HepG2 (cell line): ENCODE measurements at regions not wholly inside any gene's neighbourhood (a gene's known extent, or its start where the extent isn't known, plus 50 kb on each side); places are given as distances from the start of the nearest gene placed in this dataset.

ENCODE experiments used
- CBX2 ChIP-seq, 2 experiments: fragments of 200-600 bp in 1 of 2; sonication (generic); formaldehyde crosslinking in 1 of 2; IDR thresholded peaks; 2 replicates each; pipeline versions ENCODE4 v1.7.0 to v1.8.1; 2018 to 2022; ENCODE audit warnings: low read depth in 2 of 2, low read length in 1 of 2, mild to moderate bottlenecking in 1 of 2, missing genetic modification reagents in 1 of 2
- ZNF660 ChIP-seq: sonication (generic); formaldehyde crosslinking; IDR thresholded peaks from 2 replicates; pipeline ENCODE4 v1.5.1; 2020; ENCODE audit warnings: mild to moderate bottlenecking, low read depth, missing genetic modification reagents, borderline replicate concordance
- TF ChIP-seq, protein P1 (sequence below): fragments of 450-650 bp; IDR thresholded peaks from 2 replicates; pipeline ENCODE4 v1.6.1; 2017; ENCODE audit warnings: mild to moderate bottlenecking
- TF ChIP-seq, protein P2 (sequence below): sonication (generic); formaldehyde crosslinking; IDR thresholded peaks from 2 replicates; pipeline ENCODE4 v1.4.0; 2020; ENCODE audit warnings: missing genetic modification reagents, borderline replicate concordance
- TF ChIP-seq, protein P3 (sequence below): sonication (generic); formaldehyde crosslinking; IDR thresholded peaks from 2 replicates; pipeline ENCODE4 v1.5.0; 2020; ENCODE audit warnings: mild to moderate bottlenecking, missing genetic modification reagents, moderate library complexity

DNA sequence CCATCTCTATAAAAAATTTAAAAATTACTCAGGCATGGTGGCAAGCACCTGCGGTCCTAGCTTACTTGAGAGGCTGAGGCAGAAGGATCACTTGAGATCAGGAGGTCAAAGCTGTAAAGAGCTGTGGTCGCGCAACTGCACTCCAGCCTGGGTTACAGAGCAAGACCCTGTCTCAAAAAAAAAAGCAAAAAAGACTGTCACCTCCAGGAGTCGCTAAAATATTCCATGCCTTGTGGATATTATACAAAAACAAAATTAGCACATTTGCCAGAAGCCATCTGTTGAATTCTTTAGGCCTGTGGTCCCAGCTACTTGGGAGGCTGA, 87.0 kb upstream of the SDK1 start:
- no peak for TF ChIP-seq ZNF660 (CRISPR knock-in tag)
- TF ChIP-seq CBX2 (IDR thresholded peaks at IDR 0.05; ENCODE audit: low read depth, low read length) = no peak
- no peak for TF ChIP-seq CBX2 (CRISPR knock-in tag; IDR thresholded peaks at IDR 0.05; ENCODE audit: low read depth)
- TF ChIP-seq, protein P1, sequence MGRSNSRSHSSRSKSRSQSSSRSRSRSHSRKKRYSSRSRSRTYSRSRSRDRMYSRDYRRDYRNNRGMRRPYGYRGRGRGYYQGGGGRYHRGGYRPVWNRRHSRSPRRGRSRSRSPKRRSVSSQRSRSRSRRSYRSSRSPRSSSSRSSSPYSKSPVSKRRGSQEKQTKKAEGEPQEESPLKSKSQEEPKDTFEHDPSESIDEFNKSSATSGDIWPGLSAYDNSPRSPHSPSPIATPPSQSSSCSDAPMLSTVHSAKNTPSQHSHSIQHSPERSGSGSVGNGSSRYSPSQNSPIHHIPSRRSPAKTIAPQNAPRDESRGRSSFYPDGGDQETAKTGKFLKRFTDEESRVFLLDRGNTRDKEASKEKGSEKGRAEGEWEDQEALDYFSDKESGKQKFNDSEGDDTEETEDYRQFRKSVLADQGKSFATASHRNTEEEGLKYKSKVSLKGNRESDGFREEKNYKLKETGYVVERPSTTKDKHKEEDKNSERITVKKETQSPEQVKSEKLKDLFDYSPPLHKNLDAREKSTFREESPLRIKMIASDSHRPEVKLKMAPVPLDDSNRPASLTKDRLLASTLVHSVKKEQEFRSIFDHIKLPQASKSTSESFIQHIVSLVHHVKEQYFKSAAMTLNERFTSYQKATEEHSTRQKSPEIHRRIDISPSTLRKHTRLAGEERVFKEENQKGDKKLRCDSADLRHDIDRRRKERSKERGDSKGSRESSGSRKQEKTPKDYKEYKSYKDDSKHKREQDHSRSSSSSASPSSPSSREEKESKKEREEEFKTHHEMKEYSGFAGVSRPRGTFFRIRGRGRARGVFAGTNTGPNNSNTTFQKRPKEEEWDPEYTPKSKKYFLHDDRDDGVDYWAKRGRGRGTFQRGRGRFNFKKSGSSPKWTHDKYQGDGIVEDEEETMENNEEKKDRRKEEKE = no peak
- TF ChIP-seq, protein P2, sequence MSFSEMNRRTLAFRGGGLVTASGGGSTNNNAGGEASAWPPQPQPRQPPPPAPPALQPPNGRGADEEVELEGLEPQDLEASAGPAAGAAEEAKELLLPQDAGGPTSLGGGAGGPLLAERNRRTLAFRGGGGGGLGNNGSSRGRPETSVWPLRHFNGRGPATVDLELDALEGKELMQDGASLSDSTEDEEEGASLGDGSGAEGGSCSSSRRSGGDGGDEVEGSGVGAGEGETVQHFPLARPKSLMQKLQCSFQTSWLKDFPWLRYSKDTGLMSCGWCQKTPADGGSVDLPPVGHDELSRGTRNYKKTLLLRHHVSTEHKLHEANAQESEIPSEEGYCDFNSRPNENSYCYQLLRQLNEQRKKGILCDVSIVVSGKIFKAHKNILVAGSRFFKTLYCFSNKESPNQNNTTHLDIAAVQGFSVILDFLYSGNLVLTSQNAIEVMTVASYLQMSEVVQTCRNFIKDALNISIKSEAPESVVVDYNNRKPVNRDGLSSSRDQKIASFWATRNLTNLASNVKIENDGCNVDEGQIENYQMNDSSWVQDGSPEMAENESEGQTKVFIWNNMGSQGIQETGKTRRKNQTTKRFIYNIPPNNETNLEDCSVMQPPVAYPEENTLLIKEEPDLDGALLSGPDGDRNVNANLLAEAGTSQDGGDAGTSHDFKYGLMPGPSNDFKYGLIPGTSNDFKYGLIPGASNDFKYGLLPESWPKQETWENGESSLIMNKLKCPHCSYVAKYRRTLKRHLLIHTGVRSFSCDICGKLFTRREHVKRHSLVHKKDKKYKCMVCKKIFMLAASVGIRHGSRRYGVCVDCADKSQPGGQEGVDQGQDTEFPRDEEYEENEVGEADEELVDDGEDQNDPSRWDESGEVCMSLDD (CRISPR knock-in tag) = no peak
- TF ChIP-seq, protein P3, sequence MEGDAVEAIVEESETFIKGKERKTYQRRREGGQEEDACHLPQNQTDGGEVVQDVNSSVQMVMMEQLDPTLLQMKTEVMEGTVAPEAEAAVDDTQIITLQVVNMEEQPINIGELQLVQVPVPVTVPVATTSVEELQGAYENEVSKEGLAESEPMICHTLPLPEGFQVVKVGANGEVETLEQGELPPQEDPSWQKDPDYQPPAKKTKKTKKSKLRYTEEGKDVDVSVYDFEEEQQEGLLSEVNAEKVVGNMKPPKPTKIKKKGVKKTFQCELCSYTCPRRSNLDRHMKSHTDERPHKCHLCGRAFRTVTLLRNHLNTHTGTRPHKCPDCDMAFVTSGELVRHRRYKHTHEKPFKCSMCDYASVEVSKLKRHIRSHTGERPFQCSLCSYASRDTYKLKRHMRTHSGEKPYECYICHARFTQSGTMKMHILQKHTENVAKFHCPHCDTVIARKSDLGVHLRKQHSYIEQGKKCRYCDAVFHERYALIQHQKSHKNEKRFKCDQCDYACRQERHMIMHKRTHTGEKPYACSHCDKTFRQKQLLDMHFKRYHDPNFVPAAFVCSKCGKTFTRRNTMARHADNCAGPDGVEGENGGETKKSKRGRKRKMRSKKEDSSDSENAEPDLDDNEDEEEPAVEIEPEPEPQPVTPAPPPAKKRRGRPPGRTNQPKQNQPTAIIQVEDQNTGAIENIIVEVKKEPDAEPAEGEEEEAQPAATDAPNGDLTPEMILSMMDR (CRISPR knock-in tag) = no peak
